Loucy (cell line): ENCODE measurements at regions not wholly inside any gene's neighbourhood (a gene's known extent, or its start where the extent isn't known, plus 50 kb on each side); places are given as distances from the start of the nearest gene placed in this dataset.

Experiments
- H2AFZ ChIP-seq: fragments of 200-600 bp; sonication (generic); 2 replicates; pipeline ENCODE4 v1.6.0; 2016; ENCODE audit warnings: antibody characterized with exemption, mild to moderate bottlenecking, low read length, moderate library complexity
- H3F3A ChIP-seq: fragments of 200-600 bp; 2 replicates; pipeline ENCODE4 v1.6.0; 2016; ENCODE audit warnings: antibody characterized with exemption, low read depth, mild to moderate bottlenecking
- H3K27me3 ChIP-seq: fragments of 200-600 bp; sonication (generic); 2 replicates; pipeline ENCODE4 v1.6.1; 2014; ENCODE audit warnings: low read length, mild to moderate bottlenecking; ENCODE audit not compliant: insufficient read depth, poor library complexity, severe bottlenecking
- H3K36me3 ChIP-seq: fragments of 200-600 bp; sonication (generic); 2 replicates; pipeline ENCODE4 v1.6.1; 2016; ENCODE audit warnings: low read length; ENCODE audit not compliant: insufficient read depth
- H3K4me1 ChIP-seq: fragments of 200-600 bp; sonication (generic); 2 replicates; pipeline ENCODE4 v1.5.1; 2014; ENCODE audit warnings: low read length, mild to moderate bottlenecking; ENCODE audit not compliant: insufficient read depth, poor library complexity, severe bottlenecking
- H3K4me2 ChIP-seq: fragments of 200-600 bp; sonication (generic); 2 replicates; pipeline ENCODE4 v1.6.0; 2014; ENCODE audit warnings: antibody characterized with exemption, low read length, low read depth, mild to moderate bottlenecking; ENCODE audit not compliant: poor library complexity, severe bottlenecking
- H3K4me3 ChIP-seq: fragments of 200-600 bp; sonication (generic); 2 replicates; pipeline ENCODE4 v1.5.1; 2014; ENCODE audit warnings: low read length, mild to moderate bottlenecking, mixed read lengths; ENCODE audit not compliant: poor library complexity, severe bottlenecking
- H3K79me2 ChIP-seq: fragments of 200-600 bp; sonication (generic); 2 replicates; pipeline ENCODE4 v1.6.1; 2014; ENCODE audit warnings: low read length; ENCODE audit not compliant: insufficient read depth
- H3K9ac ChIP-seq: fragments of 200-600 bp; sonication (generic); 2 replicates; pipeline ENCODE4 v1.6.0; 2014; ENCODE audit warnings: mild to moderate bottlenecking, low read depth, low read length, moderate library complexity; ENCODE audit not compliant: poor library complexity, severe bottlenecking
- H3K9me2 ChIP-seq: fragments of 200-600 bp; sonication (generic); replicated peaks from 2 replicates; pipeline ENCODE4 v1.6.1; 2016; ENCODE audit warnings: low read depth, low read length, mixed read lengths
- H3K9me3 ChIP-seq: fragments of 200-600 bp; sonication (generic); 2 replicates; pipeline ENCODE4 v1.6.1; 2014; ENCODE audit warnings: mild to moderate bottlenecking, antibody characterized with exemption, low read length, low read depth; ENCODE audit not compliant: insufficient read depth
- H4K20me1 ChIP-seq: fragments of 200-600 bp; sonication (generic); 2 replicates; pipeline ENCODE4 v1.6.0; 2014; ENCODE audit warnings: antibody characterized with exemption, low read length, mild to moderate bottlenecking; ENCODE audit not compliant: insufficient read depth, poor library complexity, severe bottlenecking
- CTCF ChIP-seq: fragments of 200-600 bp; sonication (generic); conservative IDR thresholded peaks from 2 replicates; pipeline ENCODE4 v1.5.1; 2014; ENCODE audit warnings: mild to moderate bottlenecking, antibody characterized with exemption, low read length
- EZH2phosphoT487 ChIP-seq: fragments of 200-600 bp; IDR thresholded peaks from 2 replicates; pipeline ENCODE4 v1.6.1; 2018; ENCODE audit warnings: antibody characterized with exemption, mild to moderate bottlenecking, moderate library complexity, borderline replicate concordance

- TF ChIP-seq EZH2phosphoT487 = no peak
- H4K20me1 ChIP-seq = no peaks in the 10 kb centered on the region
- no peaks in the 10 kb centered on the region for H3K4me1 ChIP-seq
- H3F3A ChIP-seq = no peaks in the 10 kb centered on the region
- no peak overlapping the region for H2AFZ ChIP-seq
- no peak overlapping the region for H3K4me3 ChIP-seq
- no peaks in the 10 kb centered on the region for H3K9me3 ChIP-seq
- no peaks in the 10 kb centered on the region for H3K27me3 ChIP-seq
- H3K9me2 ChIP-seq = no peaks in the 10 kb centered on the region
- no peak overlapping the region for H3K9ac ChIP-seq
- H3K4me2 ChIP-seq = no peak overlapping the region
- H3K36me3 ChIP-seq = no peaks in the 10 kb centered on the region
- no peaks in the 10 kb centered on the region for H3K79me2 ChIP-seq
These were observed 871.1 kb upstream of the GJE1 start for GRCh38 chr6:141261672-141262060.

- TF ChIP-seq EZH2phosphoT487 (no peak), CTCF (no peak)
- H3K4me2 ChIP-seq = no peak overlapping the region
- H3K4me3 ChIP-seq = no peak overlapping the region
- H4K20me1 ChIP-seq = no peaks in the 10 kb centered on the region
- no peaks in the 10 kb centered on the region for H3F3A ChIP-seq
- no peak overlapping the region for H3K9ac ChIP-seq
- no peaks in the 10 kb centered on the region for H3K4me1 ChIP-seq
- no peak overlapping the region for H2AFZ ChIP-seq
- H3K36me3 ChIP-seq = no peaks in the 10 kb centered on the region
- no peaks in the 10 kb centered on the region for H3K79me2 ChIP-seq
- no peaks in the 10 kb centered on the region for H3K9me3 ChIP-seq
- no peaks in the 10 kb centered on the region for H3K27me3 ChIP-seq
- no peaks in the 10 kb centered on the region for H3K9me2 ChIP-seq
These were observed 871.6 kb upstream of the GJE1 start for GRCh38 chr6:141261016-141261671.

GRCh38 chr6:141260627-141261015 lies 872.1 kb upstream of the GJE1 start:
- TF ChIP-seq CTCF = no peak
- no peak for TF ChIP-seq EZH2phosphoT487
- Histone ChIP-seq H4K20me1 (no peaks in the 10 kb centered on the region), H3K79me2 (no peaks in the 10 kb centered on the region), H3F3A (no peaks in the 10 kb centered on the region), H3K4me3 (no peak overlapping the region), H3K4me1 (no peaks in the 10 kb centered on the region), H3K9me3 (no peaks in the 10 kb centered on the region), H3K9me2 (no peaks in the 10 kb centered on the region), H2AFZ (no peak overlapping the region), H3K36me3 (no peaks in the 10 kb centered on the region), H3K27me3 (no peaks in the 10 kb centered on the region), H3K9ac (no peak overlapping the region), H3K4me2 (no peak overlapping the region)

GRCh38 chr6:141259807-141260206 lies 872.9 kb upstream of the GJE1 start:
- no peak overlapping the region for H2AFZ ChIP-seq

More at GRCh38 chr6:141259807-141260206, 872.9 kb upstream of the GJE1 start:
- Histone ChIP-seq H3K4me1 (no peaks in the 10 kb centered on the region), H3F3A (no peaks in the 10 kb centered on the region), H3K9me3 (no peaks in the 10 kb centered on the region), H4K20me1 (no peaks in the 10 kb centered on the region), H3K4me3 (no peak overlapping the region), H3K9me2 (no peaks in the 10 kb centered on the region), H3K9ac (no peak overlapping the region), H3K79me2 (no peaks in the 10 kb centered on the region), H3K27me3 (no peaks in the 10 kb centered on the region), H3K4me2 (no peak overlapping the region), H3K36me3 (no peaks in the 10 kb centered on the region)
- TF ChIP-seq CTCF (no peak), EZH2phosphoT487 (no peak)
